ENCODE measurements at regions not wholly inside any gene's neighbourhood (a gene's known extent, or its start where the extent isn't known, plus 50 kb on each side); places are given as distances from the start of the nearest gene placed in this dataset.

DNA sequence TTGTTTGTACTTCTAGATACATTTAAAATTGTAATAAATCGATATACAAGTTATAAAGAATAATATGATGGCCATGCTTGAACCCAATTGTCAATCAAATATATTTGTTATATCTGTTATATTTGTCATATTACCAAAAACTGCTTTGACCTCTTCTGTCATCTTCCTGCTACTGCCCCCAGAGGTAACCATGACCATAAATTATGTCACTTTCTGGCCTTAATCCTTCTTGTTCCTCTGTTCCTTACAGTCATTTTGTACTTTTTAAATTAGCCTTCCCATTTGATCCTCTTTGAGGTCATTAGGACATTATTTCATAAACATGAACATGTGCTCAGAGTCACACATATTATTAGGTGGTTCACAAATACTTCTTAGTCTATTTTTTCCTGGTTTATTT is 124.7 kb downstream of the HFE start:
- TF ChIP-seq, protein P1, sequence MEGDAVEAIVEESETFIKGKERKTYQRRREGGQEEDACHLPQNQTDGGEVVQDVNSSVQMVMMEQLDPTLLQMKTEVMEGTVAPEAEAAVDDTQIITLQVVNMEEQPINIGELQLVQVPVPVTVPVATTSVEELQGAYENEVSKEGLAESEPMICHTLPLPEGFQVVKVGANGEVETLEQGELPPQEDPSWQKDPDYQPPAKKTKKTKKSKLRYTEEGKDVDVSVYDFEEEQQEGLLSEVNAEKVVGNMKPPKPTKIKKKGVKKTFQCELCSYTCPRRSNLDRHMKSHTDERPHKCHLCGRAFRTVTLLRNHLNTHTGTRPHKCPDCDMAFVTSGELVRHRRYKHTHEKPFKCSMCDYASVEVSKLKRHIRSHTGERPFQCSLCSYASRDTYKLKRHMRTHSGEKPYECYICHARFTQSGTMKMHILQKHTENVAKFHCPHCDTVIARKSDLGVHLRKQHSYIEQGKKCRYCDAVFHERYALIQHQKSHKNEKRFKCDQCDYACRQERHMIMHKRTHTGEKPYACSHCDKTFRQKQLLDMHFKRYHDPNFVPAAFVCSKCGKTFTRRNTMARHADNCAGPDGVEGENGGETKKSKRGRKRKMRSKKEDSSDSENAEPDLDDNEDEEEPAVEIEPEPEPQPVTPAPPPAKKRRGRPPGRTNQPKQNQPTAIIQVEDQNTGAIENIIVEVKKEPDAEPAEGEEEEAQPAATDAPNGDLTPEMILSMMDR (IDR thresholded peaks at IDR 0.05; ENCODE audit: poor library complexity, severe bottlenecking) = no peak
- no peak for TF ChIP-seq MXI1 (conservative IDR thresholded peaks at IDR 0.05; ENCODE audit: poor library complexity, severe bottlenecking)
- TF ChIP-seq TAF1 (IDR thresholded peaks at IDR 0.05; ENCODE audit: low read depth) = no peak
- no peak for TF ChIP-seq POLR2AphosphoS5 (IDR thresholded peaks at IDR 0.05)
- no peak for TF ChIP-seq EP300 (conservative IDR thresholded peaks at IDR 0.05; ENCODE audit: poor library complexity, severe bottlenecking)
- TF ChIP-seq, protein P2, sequence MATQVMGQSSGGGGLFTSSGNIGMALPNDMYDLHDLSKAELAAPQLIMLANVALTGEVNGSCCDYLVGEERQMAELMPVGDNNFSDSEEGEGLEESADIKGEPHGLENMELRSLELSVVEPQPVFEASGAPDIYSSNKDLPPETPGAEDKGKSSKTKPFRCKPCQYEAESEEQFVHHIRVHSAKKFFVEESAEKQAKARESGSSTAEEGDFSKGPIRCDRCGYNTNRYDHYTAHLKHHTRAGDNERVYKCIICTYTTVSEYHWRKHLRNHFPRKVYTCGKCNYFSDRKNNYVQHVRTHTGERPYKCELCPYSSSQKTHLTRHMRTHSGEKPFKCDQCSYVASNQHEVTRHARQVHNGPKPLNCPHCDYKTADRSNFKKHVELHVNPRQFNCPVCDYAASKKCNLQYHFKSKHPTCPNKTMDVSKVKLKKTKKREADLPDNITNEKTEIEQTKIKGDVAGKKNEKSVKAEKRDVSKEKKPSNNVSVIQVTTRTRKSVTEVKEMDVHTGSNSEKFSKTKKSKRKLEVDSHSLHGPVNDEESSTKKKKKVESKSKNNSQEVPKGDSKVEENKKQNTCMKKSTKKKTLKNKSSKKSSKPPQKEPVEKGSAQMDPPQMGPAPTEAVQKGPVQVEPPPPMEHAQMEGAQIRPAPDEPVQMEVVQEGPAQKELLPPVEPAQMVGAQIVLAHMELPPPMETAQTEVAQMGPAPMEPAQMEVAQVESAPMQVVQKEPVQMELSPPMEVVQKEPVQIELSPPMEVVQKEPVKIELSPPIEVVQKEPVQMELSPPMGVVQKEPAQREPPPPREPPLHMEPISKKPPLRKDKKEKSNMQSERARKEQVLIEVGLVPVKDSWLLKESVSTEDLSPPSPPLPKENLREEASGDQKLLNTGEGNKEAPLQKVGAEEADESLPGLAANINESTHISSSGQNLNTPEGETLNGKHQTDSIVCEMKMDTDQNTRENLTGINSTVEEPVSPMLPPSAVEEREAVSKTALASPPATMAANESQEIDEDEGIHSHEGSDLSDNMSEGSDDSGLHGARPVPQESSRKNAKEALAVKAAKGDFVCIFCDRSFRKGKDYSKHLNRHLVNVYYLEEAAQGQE (IDR thresholded peaks at IDR 0.05; ENCODE audit: borderline replicate concordance) = no peak
